Liver (tissue), 7 donors: ENCODE measurements at regions not wholly inside any gene's neighbourhood (a gene's known extent, or its start where the extent isn't known, plus 50 kb on each side); places are given as distances from the start of the nearest gene placed in this dataset.

ENCODE experiments used
- DNase-seq: peaks from one replicate; pipeline ENCODE4 v3.0.0-alpha.2; 2017; ENCODE audit warnings: low spot score
- H3K27ac ChIP-seq, 2 donors: one replicate each; pipeline ENCODE4 v1.7.0; 2013; ENCODE audit warnings: inconsistent platforms in 2 of 2, low read length in 2 of 2, control low read depth in 1 of 2, low read depth in 1 of 2, mild to moderate bottlenecking in 1 of 2
- H3K27me3 ChIP-seq, 4 donors: one replicate each; pipeline versions ENCODE4 v1.6.1 to v1.7.0; 2013; ENCODE audit warnings: low read length in 3 of 4, inconsistent platforms in 1 of 4, mild to moderate bottlenecking in 1 of 4, moderate library complexity in 1 of 4; ENCODE audit not compliant: control insufficient read depth in 4 of 4, insufficient read depth in 4 of 4
- H3K36me3 ChIP-seq, 4 donors: one replicate each; pipeline versions ENCODE4 v1.6.1 to v1.7.0; 2013; ENCODE audit warnings: low read length in 3 of 4, mild to moderate bottlenecking in 3 of 4, low read depth in 1 of 4, moderate library complexity in 1 of 4; ENCODE audit not compliant: control insufficient read depth in 4 of 4, insufficient read depth in 3 of 4
- H3K4me1 ChIP-seq, 4 donors: one replicate each; pipeline versions ENCODE4 v1.6.1 to v1.7.0; 2013; ENCODE audit warnings: low read length in 3 of 4, mild to moderate bottlenecking in 3 of 4, moderate library complexity in 1 of 4; ENCODE audit not compliant: control insufficient read depth in 4 of 4, insufficient read depth in 4 of 4
- H3K4me3 ChIP-seq, 3 donors: one replicate each; pipeline versions ENCODE4 v1.6.1 to v1.7.0; 2013; ENCODE audit warnings: low read length in 3 of 3, control low read depth in 1 of 3, low read depth in 1 of 3, mild to moderate bottlenecking in 1 of 3
- H3K9ac ChIP-seq, 2 donors: one replicate each; pipeline ENCODE4 v1.7.0; 2013; ENCODE audit warnings: low read length in 2 of 2, mild to moderate bottlenecking in 2 of 2, moderate library complexity in 2 of 2, control low read depth in 1 of 2, low read depth in 1 of 2
- H3K9me3 ChIP-seq, 4 donors: one replicate each; pipeline versions ENCODE4 v1.6.1 to v1.7.0; 2013; ENCODE audit warnings: low read length in 3 of 4; ENCODE audit not compliant: control insufficient read depth in 4 of 4
- EGR1 ChIP-seq, 2 donors: IDR thresholded peaks; 2 replicates each; pipeline ENCODE4 v1.6.1; 2016 to 2018; ENCODE audit warnings: antibody characterized with exemption in 2 of 2, low read depth in 2 of 2
- FOXA2 ChIP-seq: IDR thresholded peaks from 2 replicates; pipeline ENCODE4 v1.6.1; 2016; ENCODE audit warnings: antibody characterized with exemption
- GABPA ChIP-seq, 2 donors: IDR thresholded peaks in 1 of 2; conservative IDR thresholded peaks in 1 of 2; 2 replicates each; pipeline ENCODE4 v1.6.1; 2016; ENCODE audit warnings: antibody characterized with exemption in 2 of 2, mild to moderate bottlenecking in 1 of 2, moderate library complexity in 1 of 2
- HNF4A ChIP-seq, 2 donors: conservative IDR thresholded peaks; 2 replicates each; pipeline ENCODE4 v1.6.1; 2016; ENCODE audit warnings: antibody characterized with exemption in 2 of 2, mild to moderate bottlenecking in 2 of 2
- JUND ChIP-seq, 2 donors: IDR thresholded peaks; 2 replicates each; pipeline ENCODE4 v1.6.1; 2016; ENCODE audit warnings: antibody characterized with exemption in 2 of 2
- MAX ChIP-seq: IDR thresholded peaks from 2 replicates; pipeline ENCODE4 v1.6.1; 2016; ENCODE audit warnings: antibody characterized with exemption
- REST ChIP-seq: IDR thresholded peaks from 2 replicates; pipeline ENCODE4 v1.6.1; 2016; ENCODE audit warnings: antibody characterized with exemption, mild to moderate bottlenecking
- RXRA ChIP-seq, 2 donors: IDR thresholded peaks; 2 replicates each; pipeline ENCODE4 v1.6.1; 2017 to 2018; ENCODE audit warnings: antibody characterized with exemption in 2 of 2, mild to moderate bottlenecking in 1 of 2
- YY1 ChIP-seq: IDR thresholded peaks from 2 replicates; pipeline ENCODE4 v1.6.1; 2016; ENCODE audit warnings: antibody characterized with exemption, mild to moderate bottlenecking
- WGBS: extraction: QIAGEN DNeasy Blood & Tissue Kit; methylation state at CpG from one replicate; pipeline ENCODE4 v1.1.7; 2013; 5-methylcytosine and 5-hydroxymethylcytosine counted together
- TF ChIP-seq, protein P1 (sequence below): IDR thresholded peaks from 2 replicates; pipeline ENCODE4 v1.6.1; 2016; ENCODE audit warnings: antibody characterized with exemption
- TF ChIP-seq, protein P2 (sequence below): IDR thresholded peaks from 2 replicates; pipeline ENCODE4 v1.6.1; 2016; ENCODE audit warnings: antibody characterized with exemption
- donor health status: healthy.
- donor health status: healthy.
- donor health status: healthy.
- donor health status: healthy.

DNA sequence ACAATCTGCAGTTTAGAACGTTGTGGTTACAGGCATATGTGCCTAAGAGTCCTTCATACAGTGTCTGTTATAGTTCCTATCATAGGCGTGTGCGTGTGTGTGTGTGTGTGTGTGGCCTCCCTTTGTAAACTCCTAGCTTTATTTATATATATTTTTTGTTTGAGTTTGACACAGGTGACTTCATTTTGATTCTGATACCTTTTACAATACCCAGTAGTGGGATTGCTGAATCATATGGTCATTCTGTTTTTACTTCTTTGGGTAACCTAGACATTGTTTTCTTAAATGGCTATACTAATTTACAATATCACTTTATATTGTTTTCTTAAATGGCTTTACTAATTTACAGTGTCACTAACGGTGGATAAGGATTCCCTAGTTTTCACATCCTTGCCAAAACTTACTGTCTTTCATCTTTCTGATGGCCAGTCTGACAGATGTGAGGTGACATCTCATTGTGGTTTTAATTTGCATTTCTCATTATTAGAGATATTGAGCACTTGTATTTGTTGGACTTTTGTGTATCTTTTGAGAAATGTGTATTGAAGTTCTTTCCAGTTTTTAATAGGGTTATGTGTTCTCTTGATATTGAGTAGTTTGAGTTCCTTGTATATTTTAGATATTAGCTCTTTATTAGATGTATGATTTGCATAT, 211.1 kb upstream of the NUDT6 start:
- Histone ChIP-seq H3K36me3 (no peaks in the 10 kb centered on the region), H3K27ac (no peak overlapping the region), H3K9ac (no peak overlapping the region), H3K9me3 (no peaks in the 10 kb centered on the region), H3K4me1 (no peaks in the 10 kb centered on the region), H3K27me3 (no peaks in the 10 kb centered on the region), H3K4me3 (no peak overlapping the region)
- DNase-seq: no peak
- no peak for TF ChIP-seq MAX
- WGBS: 82% methylated on average over 4 of the region's 4 CpGs

GRCh38 chr4:123144616-123145015, 222.2 kb upstream of the NUDT6 start:
- H3K9ac ChIP-seq: no peak overlapping the region
- no peak overlapping the region for H3K27ac ChIP-seq
- no peaks in the 10 kb centered on the region for H3K9me3 ChIP-seq
- DNase-seq: no peak
- no peaks in the 10 kb centered on the region for H3K36me3 ChIP-seq
- TF ChIP-seq HNF4A (conservative IDR thresholded peaks at IDR 0.05): no peak
- TF ChIP-seq YY1: no peak
- TF ChIP-seq, protein P1, sequence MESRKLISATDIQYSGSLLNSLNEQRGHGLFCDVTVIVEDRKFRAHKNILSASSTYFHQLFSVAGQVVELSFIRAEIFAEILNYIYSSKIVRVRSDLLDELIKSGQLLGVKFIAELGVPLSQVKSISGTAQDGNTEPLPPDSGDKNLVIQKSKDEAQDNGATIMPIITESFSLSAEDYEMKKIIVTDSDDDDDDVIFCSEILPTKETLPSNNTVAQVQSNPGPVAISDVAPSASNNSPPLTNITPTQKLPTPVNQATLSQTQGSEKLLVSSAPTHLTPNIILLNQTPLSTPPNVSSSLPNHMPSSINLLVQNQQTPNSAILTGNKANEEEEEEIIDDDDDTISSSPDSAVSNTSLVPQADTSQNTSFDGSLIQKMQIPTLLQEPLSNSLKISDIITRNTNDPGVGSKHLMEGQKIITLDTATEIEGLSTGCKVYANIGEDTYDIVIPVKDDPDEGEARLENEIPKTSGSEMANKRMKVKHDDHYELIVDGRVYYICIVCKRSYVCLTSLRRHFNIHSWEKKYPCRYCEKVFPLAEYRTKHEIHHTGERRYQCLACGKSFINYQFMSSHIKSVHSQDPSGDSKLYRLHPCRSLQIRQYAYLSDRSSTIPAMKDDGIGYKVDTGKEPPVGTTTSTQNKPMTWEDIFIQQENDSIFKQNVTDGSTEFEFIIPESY: no peak
- H3K4me3 ChIP-seq: no peak overlapping the region
- H3K27me3 ChIP-seq: no peaks in the 10 kb centered on the region
- no peaks in the 10 kb centered on the region for H3K4me1 ChIP-seq

DNA sequence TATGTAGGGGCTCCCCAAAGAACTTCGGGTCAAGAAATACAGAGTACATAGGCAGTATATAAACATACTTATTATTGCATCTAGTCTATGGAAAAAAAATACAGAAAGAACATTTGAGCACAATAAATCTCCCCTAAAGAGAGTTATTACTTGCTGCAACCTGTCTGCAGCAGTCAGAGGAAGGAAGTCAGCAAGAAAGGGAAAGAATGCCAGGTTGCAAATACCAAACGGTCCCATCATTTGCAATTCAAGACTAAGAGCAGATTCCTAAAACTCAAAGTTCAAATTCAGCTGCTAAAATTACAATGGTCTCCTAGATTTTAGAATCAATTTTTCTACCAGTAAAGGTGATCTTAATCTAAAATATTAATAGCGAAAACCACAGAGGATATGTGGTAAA, 236.2 kb upstream of the NUDT6 start:
- TF ChIP-seq FOXA2 (no peak), GABPA (IDR thresholded peaks at IDR 0.05 in 1 of 2, conservative IDR thresholded peaks at IDR 0.05 in 1 of 2) (no peak), RXRA (IDR thresholded peaks at IDR 0.05) (no peak), MAX (no peak), HNF4A (conservative IDR thresholded peaks at IDR 0.05) (no peak), REST (no peak), EGR1 (IDR thresholded peaks at IDR 0.05; ENCODE audit: low read depth in 2 of 2) (no peak), YY1 (no peak), JUND (IDR thresholded peaks at IDR 0.05) (no peak)
- TF ChIP-seq, protein P2, sequence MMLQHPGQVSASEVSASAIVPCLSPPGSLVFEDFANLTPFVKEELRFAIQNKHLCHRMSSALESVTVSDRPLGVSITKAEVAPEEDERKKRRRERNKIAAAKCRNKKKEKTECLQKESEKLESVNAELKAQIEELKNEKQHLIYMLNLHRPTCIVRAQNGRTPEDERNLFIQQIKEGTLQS: no peak
- 65% methylated on average over 3 of the region's 3 CpGs for WGBS
- Histone ChIP-seq H3K4me3 (no peak overlapping the region), H3K4me1 (no peaks in the 10 kb centered on the region), H3K36me3 (no peaks in the 10 kb centered on the region), H3K9ac (no peak overlapping the region), H3K9me3 (no peaks in the 10 kb centered on the region), H3K27me3 (no peaks in the 10 kb centered on the region), H3K27ac (no peak overlapping the region)
- DNase-seq: no peak
